Cardiac muscle cell (in vitro differentiated cells and primary cell): ENCODE measurements at regions not wholly inside any gene's neighbourhood (a gene's known extent, or its start where the extent isn't known, plus 50 kb on each side); places are given as distances from the start of the nearest gene placed in this dataset.

Experiments
- DNase-seq, 2 donors: peaks; one replicate each; pipeline versions ENCODE4 v3.0.0 to v3.0.0-alpha.2; 2010 to 2017; ENCODE audit warnings: low read depth in 1 of 2, low spot score in 1 of 2
- H3K27ac ChIP-seq: fragments of 200-600 bp; sonication (generic); 2 replicates; pipeline ENCODE4 v1.5.1; 2016
- H3K27me3 ChIP-seq: fragments of 200-600 bp; sonication (generic); 2 replicates; pipeline ENCODE4 v1.6.0; 2016; ENCODE audit warnings: control low read depth
- H3K36me3 ChIP-seq: fragments of 200-600 bp; sonication (generic); 2 replicates; pipeline ENCODE4 v1.5.1; 2016; ENCODE audit warnings: control low read depth
- H3K4me1 ChIP-seq: fragments of 200-600 bp; sonication (generic); 2 replicates; pipeline ENCODE4 v1.8.1; 2017; ENCODE audit warnings: low read depth, mild to moderate bottlenecking, mixed run types
- H3K4me3 ChIP-seq: fragments of 200-600 bp; sonication (generic); 2 replicates; pipeline ENCODE4 v1.5.1; 2016; ENCODE audit warnings: mild to moderate bottlenecking
- H3K9me3 ChIP-seq: fragments of 200-600 bp; sonication (generic); 2 replicates; pipeline ENCODE4 v1.5.1; 2017; ENCODE audit warnings: low read depth, mild to moderate bottlenecking, control low read depth
- TF ChIP-seq, protein P1 (sequence below): IDR thresholded peaks from 2 replicates; pipeline ENCODE4 v1.5.1; 2012; ENCODE audit warnings: low read depth, mild to moderate bottlenecking, low read length

GRCh38 chr1:157315544-157315943, 177.3 kb upstream of the ETV3 start:
- no peak for DNase-seq
- H3K27me3 ChIP-seq = no peaks in the 10 kb centered on the region
- H3K4me1 ChIP-seq = no peaks in the 10 kb centered on the region
- H3K4me3 ChIP-seq = no peak overlapping the region
- no peak overlapping the region for H3K27ac ChIP-seq
- TF ChIP-seq, protein P1, sequence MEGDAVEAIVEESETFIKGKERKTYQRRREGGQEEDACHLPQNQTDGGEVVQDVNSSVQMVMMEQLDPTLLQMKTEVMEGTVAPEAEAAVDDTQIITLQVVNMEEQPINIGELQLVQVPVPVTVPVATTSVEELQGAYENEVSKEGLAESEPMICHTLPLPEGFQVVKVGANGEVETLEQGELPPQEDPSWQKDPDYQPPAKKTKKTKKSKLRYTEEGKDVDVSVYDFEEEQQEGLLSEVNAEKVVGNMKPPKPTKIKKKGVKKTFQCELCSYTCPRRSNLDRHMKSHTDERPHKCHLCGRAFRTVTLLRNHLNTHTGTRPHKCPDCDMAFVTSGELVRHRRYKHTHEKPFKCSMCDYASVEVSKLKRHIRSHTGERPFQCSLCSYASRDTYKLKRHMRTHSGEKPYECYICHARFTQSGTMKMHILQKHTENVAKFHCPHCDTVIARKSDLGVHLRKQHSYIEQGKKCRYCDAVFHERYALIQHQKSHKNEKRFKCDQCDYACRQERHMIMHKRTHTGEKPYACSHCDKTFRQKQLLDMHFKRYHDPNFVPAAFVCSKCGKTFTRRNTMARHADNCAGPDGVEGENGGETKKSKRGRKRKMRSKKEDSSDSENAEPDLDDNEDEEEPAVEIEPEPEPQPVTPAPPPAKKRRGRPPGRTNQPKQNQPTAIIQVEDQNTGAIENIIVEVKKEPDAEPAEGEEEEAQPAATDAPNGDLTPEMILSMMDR = no peak
- no peaks in the 10 kb centered on the region for H3K36me3 ChIP-seq
- no peaks in the 10 kb centered on the region for H3K9me3 ChIP-seq

- H3K4me1 ChIP-seq = no peaks in the 10 kb centered on the region
- no peaks in the 10 kb centered on the region for H3K9me3 ChIP-seq
- TF ChIP-seq, protein P1 = no peak
- H3K27ac ChIP-seq = no peak overlapping the region
- no peak overlapping the region for H3K4me3 ChIP-seq
- DNase-seq = no peak
- H3K36me3 ChIP-seq = no peaks in the 10 kb centered on the region
- no peaks in the 10 kb centered on the region for H3K27me3 ChIP-seq
Measured at GRCh38 chr1:157314408-157314807, 176.2 kb upstream of the ETV3 start.

GRCh38 chr1:157313240-157313807, 175.1 kb upstream of the ETV3 start:
- no peaks in the 10 kb centered on the region for H3K36me3 ChIP-seq
- no peaks in the 10 kb centered on the region for H3K9me3 ChIP-seq
- TF ChIP-seq, protein P1 = no peak
- no peak overlapping the region for H3K27ac ChIP-seq
- no peak for DNase-seq
- no peaks in the 10 kb centered on the region for H3K27me3 ChIP-seq
- no peak overlapping the region for H3K4me3 ChIP-seq
- H3K4me1 ChIP-seq = no peaks in the 10 kb centered on the region

DNA sequence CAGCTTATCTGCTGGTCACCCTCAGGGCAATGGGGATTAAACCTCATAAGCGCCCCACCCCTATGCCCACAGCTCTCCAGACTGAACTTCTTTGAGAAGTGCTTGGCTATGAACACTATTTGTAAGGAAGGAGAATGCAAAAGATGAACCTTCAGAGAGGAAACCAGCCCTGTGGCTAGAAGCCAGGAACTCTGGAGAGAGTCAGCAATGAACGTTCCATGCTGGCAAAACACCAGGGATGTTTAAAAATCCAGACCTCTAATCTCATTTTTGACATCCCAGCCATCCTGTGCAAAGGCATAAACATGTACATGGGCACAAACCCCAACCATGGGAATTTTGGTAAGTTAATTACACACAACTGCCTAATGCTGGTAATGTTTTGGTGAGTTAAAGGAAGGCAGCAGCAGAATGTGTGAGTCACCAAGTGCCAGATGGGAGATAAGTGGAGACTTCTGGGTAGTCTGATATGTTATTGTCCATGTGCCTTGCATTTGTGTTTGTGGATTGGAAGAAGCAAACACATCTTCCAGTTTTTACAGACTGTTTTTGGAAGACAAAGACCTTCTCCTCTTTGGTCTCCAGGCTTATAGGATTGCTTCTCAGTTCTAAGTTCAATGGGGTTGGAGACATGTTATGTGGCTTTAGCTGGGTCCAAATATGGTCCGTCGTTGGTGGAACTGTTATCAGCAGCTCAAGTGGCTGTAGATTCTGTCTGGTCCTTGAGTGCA, 174.1 kb upstream of the ETV3 start:
- H3K27me3 ChIP-seq = no peaks in the 10 kb centered on the region
- no peaks in the 10 kb centered on the region for H3K9me3 ChIP-seq
- TF ChIP-seq, protein P1 = no peak
- H3K36me3 ChIP-seq = no peaks in the 10 kb centered on the region
- no peak overlapping the region for H3K27ac ChIP-seq
- peak in 1 of 2 donors; percentile 44 for DNase-seq
- no peak overlapping the region for H3K4me3 ChIP-seq
- H3K4me1 ChIP-seq = no peaks in the 10 kb centered on the region

DNA sequence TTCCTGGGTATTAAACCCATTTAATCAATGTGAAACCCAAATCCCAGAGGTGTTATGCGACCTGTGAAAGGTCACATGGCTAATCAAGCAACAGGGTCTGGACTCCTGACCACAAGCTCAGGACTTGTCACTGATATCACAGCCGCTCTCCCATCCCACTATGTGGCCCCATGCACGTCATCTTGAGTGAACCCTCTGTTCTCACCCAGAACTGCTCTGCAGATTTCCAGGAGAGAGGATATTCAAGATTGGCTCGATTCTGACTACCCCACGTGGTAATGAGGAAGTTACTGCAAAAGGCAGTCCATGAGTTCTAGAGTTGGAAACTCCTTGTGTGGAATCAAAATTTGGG, 173.5 kb upstream of the ETV3 start:
- no peak overlapping the region for H3K4me3 ChIP-seq
- TF ChIP-seq, protein P1 = no peak
- no peaks in the 10 kb centered on the region for H3K4me1 ChIP-seq
- H3K9me3 ChIP-seq = no peaks in the 10 kb centered on the region
- H3K27me3 ChIP-seq = no peaks in the 10 kb centered on the region
- H3K27ac ChIP-seq = no peak overlapping the region
- no peak for DNase-seq
- no peaks in the 10 kb centered on the region for H3K36me3 ChIP-seq
